Hepatocyte (in vitro differentiated cells): ENCODE measurements at regions not wholly inside any gene's neighbourhood (a gene's known extent, or its start where the extent isn't known, plus 50 kb on each side); places are given as distances from the start of the nearest gene placed in this dataset.

Experiments
- DNase-seq: peaks from one replicate; pipeline ENCODE4 v3.0.0-alpha.2; 2016; ENCODE audit warnings: low spot score
- H2AFZ ChIP-seq: fragments of 200-600 bp; sonication (generic); 2 replicates; pipeline ENCODE4 v1.6.0; 2016; ENCODE audit warnings: antibody characterized with exemption, mild to moderate bottlenecking
- H3K27ac ChIP-seq: fragments of 200-600 bp; sonication (generic); 2 replicates; pipeline ENCODE4 v1.5.1; 2016; ENCODE audit warnings: mild to moderate bottlenecking
- H3K27me3 ChIP-seq: fragments of 200-600 bp; sonication (generic); 2 replicates; pipeline ENCODE4 v1.6.1; 2016
- H3K36me3 ChIP-seq: fragments of 200-600 bp; sonication (generic); replicated peaks from 2 replicates; pipeline ENCODE4 v1.5.1; 2016; ENCODE audit warnings: low read depth; ENCODE audit not compliant: insufficient read depth
- H3K4me1 ChIP-seq: fragments of 200-600 bp; sonication (generic); 2 replicates; pipeline ENCODE4 v1.5.1; 2016; ENCODE audit warnings: mild to moderate bottlenecking, moderate library complexity; ENCODE audit not compliant: insufficient read depth
- H3K4me2 ChIP-seq: fragments of 200-600 bp; sonication (generic); 2 replicates; pipeline ENCODE4 v1.6.0; 2016
- H3K4me3 ChIP-seq: fragments of 200-600 bp; sonication (generic); 2 replicates; pipeline ENCODE4 v1.5.1; 2016; ENCODE audit warnings: mild to moderate bottlenecking
- H3K79me2 ChIP-seq: fragments of 200-600 bp; sonication (generic); 2 replicates; pipeline ENCODE4 v1.6.0; 2017; ENCODE audit warnings: mild to moderate bottlenecking
- H3K9me2 ChIP-seq: fragments of 200-600 bp; sonication (generic); replicated peaks from 2 replicates; pipeline ENCODE4 v1.6.0; 2017; ENCODE audit warnings: mild to moderate bottlenecking; ENCODE audit not compliant: insufficient read depth
- H3K9me3 ChIP-seq: fragments of 200-600 bp; sonication (generic); 2 replicates; pipeline ENCODE4 v1.5.1; 2016; ENCODE audit warnings: low read depth, mild to moderate bottlenecking
- H4K20me1 ChIP-seq: fragments of 200-600 bp; sonication (generic); 2 replicates; pipeline ENCODE4 v1.6.0; 2016; ENCODE audit warnings: mild to moderate bottlenecking; ENCODE audit not compliant: insufficient read depth, poor library complexity, severe bottlenecking
- EZH2 ChIP-seq: fragments of 200-600 bp; sonication (generic); IDR thresholded peaks from 2 replicates; pipeline ENCODE4 v1.6.1; 2016; ENCODE audit warnings: antibody characterized with exemption, mild to moderate bottlenecking, borderline replicate concordance
- EZH2phosphoT487 ChIP-seq: fragments of 200-600 bp; sonication (generic); IDR thresholded peaks from one replicate; pipeline ENCODE4 v1.6.1; 2018; ENCODE audit warnings: antibody characterized with exemption, mild to moderate bottlenecking, low read depth, moderate library complexity; ENCODE audit not compliant: unreplicated experiment, severe bottlenecking
- WGBS: methylation state at CpG from one replicate; pipeline ENCODE4 v1.1.6; 2016; ENCODE audit warnings: low lambda C conversion rate; ENCODE audit errors: missing lambda C conversion rate; 5-methylcytosine and 5-hydroxymethylcytosine counted together
- TF ChIP-seq, protein P1 (sequence below): fragments of 200-600 bp; sonication (generic); IDR thresholded peaks from 2 replicates; pipeline ENCODE4 v1.5.1; 2016; ENCODE audit warnings: antibody characterized with exemption, mild to moderate bottlenecking; ENCODE audit not compliant: poor library complexity

DNA sequence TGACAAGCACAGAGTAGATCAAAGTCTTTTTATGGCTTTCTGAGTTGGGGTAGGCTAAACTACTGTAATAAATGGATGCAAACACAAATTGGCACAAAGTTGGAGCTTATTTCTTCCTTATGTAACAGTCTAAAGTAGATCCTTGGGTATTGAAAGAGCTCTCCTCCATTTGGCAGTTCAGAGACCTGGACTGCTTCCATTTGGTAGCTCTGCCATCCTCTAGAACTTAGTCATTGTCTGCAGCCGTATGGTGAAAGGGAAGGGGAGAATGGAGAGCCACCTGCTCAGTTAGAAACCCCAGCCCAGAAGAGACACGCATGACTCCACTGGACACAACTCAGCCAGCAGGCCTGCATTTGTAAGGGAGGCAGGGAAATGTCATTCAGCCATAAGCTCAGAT lies 345.0 kb downstream of the DMAC1 start:
- DNase-seq, result no peak

DNA sequence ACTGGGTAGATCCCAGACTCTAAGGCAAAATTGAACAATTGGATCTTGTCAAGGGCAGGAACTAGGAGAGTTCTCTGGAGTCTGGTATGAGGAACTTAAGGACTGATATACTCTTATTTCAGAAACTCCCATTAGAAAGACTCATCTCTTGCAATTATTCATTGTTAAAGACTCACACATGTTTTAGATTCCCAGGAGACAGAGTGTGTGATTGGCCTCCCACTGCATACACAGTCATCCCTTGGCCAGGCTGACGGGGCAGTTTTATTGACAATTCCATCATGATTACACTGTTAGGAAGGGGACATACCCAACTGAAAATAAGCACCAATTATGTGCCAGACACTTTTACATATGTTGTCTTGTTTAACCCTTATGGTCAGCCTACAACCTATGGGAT lies 347.2 kb downstream of the DMAC1 start:
- H3K79me2 ChIP-seq, result no peaks in the 10 kb centered on the region
- no peaks in the 10 kb centered on the region for H4K20me1 ChIP-seq
- H3K27ac ChIP-seq, result no peak overlapping the region
- no peak overlapping the region for H2AFZ ChIP-seq
- no peak overlapping the region for H3K4me2 ChIP-seq
- no peak for DNase-seq
- no peaks in the 10 kb centered on the region for H3K27me3 ChIP-seq
- no peaks in the 10 kb centered on the region for H3K36me3 ChIP-seq
- TF ChIP-seq EZH2phosphoT487, result no peak
- no peaks in the 10 kb centered on the region for H3K9me3 ChIP-seq
- H3K4me3 ChIP-seq, result no peak overlapping the region
- WGBS, result 75% methylated on average over 1 of the region's 1 CpG
- H3K9me2 ChIP-seq, result no peaks in the 10 kb centered on the region
- no peaks in the 10 kb centered on the region for H3K4me1 ChIP-seq

More for the DNA sequence above, 345.0 kb downstream of the DMAC1 start:
- no peak overlapping the region for H3K27ac ChIP-seq
- no peaks in the 10 kb centered on the region for H3K36me3 ChIP-seq
- H3K27me3 ChIP-seq, result no peaks in the 10 kb centered on the region
- H3K4me3 ChIP-seq, result no peak overlapping the region
- H3K9me3 ChIP-seq, result no peaks in the 10 kb centered on the region
- H3K4me1 ChIP-seq, result no peaks in the 10 kb centered on the region
- no peaks in the 10 kb centered on the region for H3K79me2 ChIP-seq
- TF ChIP-seq, protein P1, sequence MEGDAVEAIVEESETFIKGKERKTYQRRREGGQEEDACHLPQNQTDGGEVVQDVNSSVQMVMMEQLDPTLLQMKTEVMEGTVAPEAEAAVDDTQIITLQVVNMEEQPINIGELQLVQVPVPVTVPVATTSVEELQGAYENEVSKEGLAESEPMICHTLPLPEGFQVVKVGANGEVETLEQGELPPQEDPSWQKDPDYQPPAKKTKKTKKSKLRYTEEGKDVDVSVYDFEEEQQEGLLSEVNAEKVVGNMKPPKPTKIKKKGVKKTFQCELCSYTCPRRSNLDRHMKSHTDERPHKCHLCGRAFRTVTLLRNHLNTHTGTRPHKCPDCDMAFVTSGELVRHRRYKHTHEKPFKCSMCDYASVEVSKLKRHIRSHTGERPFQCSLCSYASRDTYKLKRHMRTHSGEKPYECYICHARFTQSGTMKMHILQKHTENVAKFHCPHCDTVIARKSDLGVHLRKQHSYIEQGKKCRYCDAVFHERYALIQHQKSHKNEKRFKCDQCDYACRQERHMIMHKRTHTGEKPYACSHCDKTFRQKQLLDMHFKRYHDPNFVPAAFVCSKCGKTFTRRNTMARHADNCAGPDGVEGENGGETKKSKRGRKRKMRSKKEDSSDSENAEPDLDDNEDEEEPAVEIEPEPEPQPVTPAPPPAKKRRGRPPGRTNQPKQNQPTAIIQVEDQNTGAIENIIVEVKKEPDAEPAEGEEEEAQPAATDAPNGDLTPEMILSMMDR, result no peak
- TF ChIP-seq EZH2phosphoT487, result no peak
- TF ChIP-seq EZH2, result no peak
- H3K9me2 ChIP-seq, result no peaks in the 10 kb centered on the region
- H2AFZ ChIP-seq, result no peak overlapping the region
- WGBS, result 91% methylated on average over 2 of the region's 2 CpGs
- H4K20me1 ChIP-seq, result no peaks in the 10 kb centered on the region
- no peak overlapping the region for H3K4me2 ChIP-seq

DNA sequence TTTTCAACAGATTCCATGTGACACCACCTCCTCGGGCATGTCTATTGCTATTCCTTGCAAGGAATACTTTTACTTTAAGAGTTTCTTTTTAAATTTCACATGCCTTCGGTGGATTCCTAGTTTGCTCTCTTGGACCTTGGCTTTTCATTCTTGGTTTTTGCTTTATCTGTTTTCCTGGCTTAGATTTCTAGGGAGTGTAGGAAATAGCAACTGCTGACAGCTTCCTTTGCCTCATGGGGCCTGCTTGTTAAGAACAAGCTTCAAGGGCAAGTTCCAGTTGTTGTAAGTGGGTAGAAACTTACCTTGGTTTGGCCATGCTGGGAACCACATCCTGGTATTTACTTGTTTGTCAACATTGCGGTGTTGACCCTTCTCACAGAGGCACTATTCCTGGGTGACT lies 348.5 kb downstream of the DMAC1 start:
- Histone ChIP-seq H3K4me3 (no peak overlapping the region), H3K36me3 (no peaks in the 10 kb centered on the region), H3K27ac (no peak overlapping the region), H2AFZ (no peak overlapping the region), H4K20me1 (no peaks in the 10 kb centered on the region), H3K9me3 (no peaks in the 10 kb centered on the region), H3K27me3 (no peaks in the 10 kb centered on the region), H3K4me2 (no peak overlapping the region), H3K79me2 (no peaks in the 10 kb centered on the region), H3K9me2 (no peaks in the 10 kb centered on the region), H3K4me1 (no peaks in the 10 kb centered on the region)
- no peak for DNase-seq
- 85% methylated on average over 3 of the region's 3 CpGs for WGBS
- TF ChIP-seq EZH2 (no peak), EZH2phosphoT487 (no peak)
- TF ChIP-seq, protein P1, result no peak

DNA sequence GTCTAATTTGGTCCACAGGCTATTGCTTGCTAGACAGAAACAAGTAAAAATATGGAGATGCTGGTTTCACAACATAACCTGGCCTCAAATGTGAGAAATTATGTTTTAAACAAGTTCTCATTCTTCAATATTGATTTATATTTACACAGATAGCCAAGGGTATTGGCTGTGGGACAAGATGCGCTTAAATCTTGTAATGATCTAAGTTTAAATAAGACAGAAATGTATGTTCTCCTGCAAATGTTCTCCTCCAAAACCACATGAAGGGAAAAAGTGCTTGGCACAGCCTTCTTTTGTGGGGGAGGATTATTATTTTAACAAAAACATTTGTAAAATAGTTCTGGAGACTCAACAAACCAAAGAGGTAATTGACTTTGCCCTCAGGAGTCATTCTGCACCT lies 356.0 kb downstream of the DMAC1 start:
- no peaks in the 10 kb centered on the region for H3K79me2 ChIP-seq
- H3K4me3 ChIP-seq, result no peak overlapping the region
- H2AFZ ChIP-seq, result no peak overlapping the region
- no peak overlapping the region for H3K27ac ChIP-seq
- H4K20me1 ChIP-seq, result no peaks in the 10 kb centered on the region
- H3K4me2 ChIP-seq, result no peak overlapping the region
- no peaks in the 10 kb centered on the region for H3K9me2 ChIP-seq
- DNase-seq, result no peak
- no peaks in the 10 kb centered on the region for H3K9me3 ChIP-seq
- H3K27me3 ChIP-seq, result no peaks in the 10 kb centered on the region
- no peaks in the 10 kb centered on the region for H3K36me3 ChIP-seq
- 78% methylated on average over 1 of the region's 1 CpG for WGBS
- no peaks in the 10 kb centered on the region for H3K4me1 ChIP-seq
- TF ChIP-seq, protein P1, result no peak
- no peak for TF ChIP-seq EZH2phosphoT487
- no peak for TF ChIP-seq EZH2
